ENCODE measurements at regions not wholly inside any gene's neighbourhood (a gene's known extent, or its start where the extent isn't known, plus 50 kb on each side); places are given as distances from the start of the nearest gene placed in this dataset.

GRCh38 chr20:17023036-17023435, 203.8 kb upstream of the PCSK2 start:
- DNase-seq: no peak

GRCh38 chr20:17023806-17024205, 203.0 kb upstream of the PCSK2 start:
- DNase-seq: no peak

GRCh38 chr20:17024513-17025119, 202.2 kb upstream of the PCSK2 start:
- DNase-seq: no peak

- DNase-seq: no peak
Measured at GRCh38 chr20:17026346-17026745, 200.5 kb upstream of the PCSK2 start.

- no peak for DNase-seq
Measured at GRCh38 chr20:17029698-17030097, 197.1 kb upstream of the PCSK2 start.

- no peak for DNase-seq
Measured at GRCh38 chr20:17036541-17036940, 190.3 kb upstream of the PCSK2 start.

- no peak for DNase-seq
Measured at GRCh38 chr20:17042122-17042521, 184.7 kb upstream of the PCSK2 start.

GRCh38 chr20:17043323-17043722, 183.5 kb upstream of the PCSK2 start:
- DNase-seq: no peak

- DNase-seq: no peak
Measured at GRCh38 chr20:17044891-17045290, 181.9 kb upstream of the PCSK2 start.

- DNase-seq: no peak
Measured at GRCh38 chr20:17059465-17059864, 167.4 kb upstream of the PCSK2 start.

- DNase-seq: no peak
Measured at GRCh38 chr20:17061715-17062114, 165.1 kb upstream of the PCSK2 start.

- no peak for DNase-seq
Measured at GRCh38 chr20:17062712-17063111, 164.1 kb upstream of the PCSK2 start.

- DNase-seq: no peak
Measured at GRCh38 chr20:17066902-17067301, 159.9 kb upstream of the PCSK2 start.

- DNase-seq: no peak
Measured at GRCh38 chr20:17068084-17068711, 158.6 kb upstream of the PCSK2 start.

- DNase-seq: no peak
Measured at GRCh38 chr20:17077030-17077429, 149.8 kb upstream of the PCSK2 start.

- DNase-seq: no peak
Measured at GRCh38 chr20:17083738-17084137, 143.1 kb upstream of the PCSK2 start.

- DNase-seq: no peak
Measured at GRCh38 chr20:17084909-17085308, 141.9 kb upstream of the PCSK2 start.

- no peak for DNase-seq
Measured at GRCh38 chr20:17093782-17094181, 133.1 kb upstream of the PCSK2 start.

- DNase-seq: no peak
Measured at GRCh38 chr20:17097603-17098002, 129.2 kb upstream of the PCSK2 start.

- DNase-seq: no peak
Measured at GRCh38 chr20:17100506-17100905, 126.3 kb upstream of the PCSK2 start.

- DNase-seq: no peak
Measured at GRCh38 chr20:17107127-17107526, 119.7 kb upstream of the PCSK2 start.

- no peak for DNase-seq
Measured at GRCh38 chr20:17108896-17109295, 117.9 kb upstream of the PCSK2 start.

- DNase-seq: no peak
Measured at GRCh38 chr20:17109307-17109706, 117.5 kb upstream of the PCSK2 start.

- DNase-seq: no peak
Measured at GRCh38 chr20:17128206-17128605, 98.6 kb upstream of the PCSK2 start.

GRCh38 chr20:17129089-17129488, 97.8 kb upstream of the PCSK2 start:
- DNase-seq: no peak

Measured in effector CD8-positive, alpha-beta T cell (primary cell).